ENCODE measurements at regions not wholly inside any gene's neighbourhood (a gene's known extent, or its start where the extent isn't known, plus 50 kb on each side); places are given as distances from the start of the nearest gene placed in this dataset.

DNA sequence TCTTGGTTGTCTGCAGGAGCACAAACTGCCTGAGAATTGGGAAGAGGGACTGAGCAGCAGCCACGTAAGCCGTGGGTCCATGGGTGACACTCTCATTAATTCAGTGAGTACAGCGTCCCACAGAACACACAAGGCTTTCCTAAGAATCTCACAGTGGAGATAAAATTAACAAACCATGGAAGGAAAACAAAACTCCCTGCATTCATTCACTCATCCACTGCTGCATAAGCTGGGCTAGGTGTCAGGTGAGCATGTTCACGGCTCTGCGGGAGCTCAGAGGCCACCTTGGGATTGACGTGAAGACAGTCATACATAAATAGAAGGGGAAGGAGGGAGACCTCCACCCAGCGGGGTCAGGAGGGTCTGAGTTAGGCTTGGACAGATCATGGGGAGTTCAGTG is 1442.7 kb downstream of the TBC1D22A start (continued):
- TF ChIP-seq, protein P1, sequence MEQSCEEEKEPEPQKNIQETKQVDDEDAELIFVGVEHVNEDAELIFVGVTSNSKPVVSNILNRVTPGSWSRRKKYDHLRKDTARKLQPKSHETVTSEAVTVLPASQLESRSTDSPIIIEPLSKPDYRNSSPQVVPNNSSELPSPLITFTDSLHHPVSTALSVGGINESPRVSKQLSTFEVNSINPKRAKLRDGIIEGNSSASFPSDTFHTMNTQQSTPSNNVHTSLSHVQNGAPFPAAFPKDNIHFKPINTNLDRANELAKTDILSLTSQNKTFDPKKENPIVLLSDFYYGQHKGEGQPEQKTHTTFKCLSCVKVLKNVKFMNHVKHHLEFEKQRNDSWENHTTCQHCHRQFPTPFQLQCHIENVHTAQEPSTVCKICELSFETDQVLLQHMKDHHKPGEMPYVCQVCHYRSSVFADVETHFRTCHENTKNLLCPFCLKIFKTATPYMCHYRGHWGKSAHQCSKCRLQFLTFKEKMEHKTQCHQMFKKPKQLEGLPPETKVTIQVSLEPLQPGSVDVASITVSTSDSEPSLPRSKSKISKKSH (CRISPR knock-in tag; IDR thresholded peaks at IDR 0.05; ENCODE audit: borderline replicate concordance): no peak
- TF ChIP-seq ZNF441 (CRISPR knock-in tag; IDR thresholded peaks at IDR 0.05; ENCODE audit: borderline replicate concordance): no peak

GRCh38 chr22:48204296-48204695 is 1441.8 kb downstream of the TBC1D22A start:
- 0% methylated on average over 2 of the region's 2 CpGs for WGBS (ENCODE audit: low lambda C conversion rate)
- Histone ChIP-seq H3K27ac (ENCODE audit: extremely low read length, insufficient read depth, low read length) (no peak overlapping the region), H3K4me3 (replicated peaks in 1 of 3; ENCODE audit: insufficient read depth in 1 of 3, low read depth in 2 of 3, low read length in 3 of 3) (no peak overlapping the region), H3K4me1 (ENCODE audit: insufficient read depth, low read length) (no peaks in the 10 kb centered on the region), H3K36me3 (replicated peaks in 1 of 2; ENCODE audit: control insufficient read depth in 1 of 2, insufficient read depth in 2 of 2, low read length in 2 of 2) (no peaks in the 10 kb centered on the region), H3K9me3 (ENCODE audit: low read length) (no peaks in the 10 kb centered on the region), H3K9ac (ENCODE audit: insufficient read depth, low read depth, low read length) (no peak overlapping the region), H3K79me2 (ENCODE audit: insufficient read depth, low read length) (no peaks in the 10 kb centered on the region), H3K4me2 (ENCODE audit: low read depth, low read length) (no peak overlapping the region), H2AFZ (ENCODE audit: low read length) (no peak overlapping the region), H4K20me1 (ENCODE audit: insufficient read depth, low read length) (no peaks in the 10 kb centered on the region), H3K27me3 (ENCODE audit: control insufficient read depth in 1 of 2, insufficient read depth in 2 of 2, low read length in 2 of 2) (peaks cover 1 to 14% of the 10 kb centered on the region in 2 experiments; a peak in 3 of 5 replicates)
- ChIA-PET CTCF (ENCODE audit: low intra/inter-chr PET ratio, low total read pairs) (no interaction called here), POLR2A (no interaction called here)
- FAIRE-seq (no peak), ATAC-seq (no peak), DNase-seq (ENCODE audit: low spot score) (no peak)
- in situ Hi-C loops (cut with HindIII; ENCODE audit: extremely low pct_ligation_motif_present, low pct_unique_long_range_greater_than_20kb): no loop called here
- BruUV-seq (replicated peaks): no TSS peak
- TF ChIP-seq ZNF564 (CRISPR knock-in tag; IDR thresholded peaks at IDR 0.05): no peak
- intact Hi-C loops (cut with micrococcal nuclease; ENCODE audit: unreplicated experiment): no loop called here

DNA sequence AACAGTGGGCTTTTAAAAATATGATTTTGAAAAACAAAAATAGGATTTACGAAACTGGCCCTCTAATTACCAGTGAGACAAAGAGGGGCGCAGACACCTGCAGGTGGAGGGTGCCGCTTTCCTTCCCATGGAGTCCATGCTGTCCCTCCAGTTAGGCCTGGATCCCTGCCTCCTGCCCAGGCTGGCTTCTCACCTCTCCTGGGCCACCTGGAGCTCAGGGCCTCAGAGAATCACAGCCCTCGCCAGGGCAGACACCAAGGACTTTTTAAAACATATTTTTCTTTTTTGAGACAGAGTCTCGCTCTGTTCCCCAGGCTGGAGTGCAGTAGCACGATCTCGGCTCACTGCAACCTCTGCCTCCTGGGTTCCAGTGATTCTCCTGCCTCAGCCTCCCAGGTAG is 1437.2 kb downstream of the TBC1D22A start:
- ATAC-seq (no peak), FAIRE-seq (no peak), DNase-seq (ENCODE audit: low spot score) (no peak)
- 26% methylated on average over 7 of the region's 7 CpGs for WGBS (ENCODE audit: low lambda C conversion rate)
- intact Hi-C loops (cut with micrococcal nuclease; ENCODE audit: unreplicated experiment) (no loop called here), in situ Hi-C loops (cut with HindIII; ENCODE audit: extremely low pct_ligation_motif_present, low pct_unique_long_range_greater_than_20kb) (no loop called here)
- Histone ChIP-seq H3K27ac (ENCODE audit: extremely low read length, insufficient read depth, low read length) (no peak overlapping the region), H3K4me1 (ENCODE audit: insufficient read depth, low read length) (no peaks in the 10 kb centered on the region), H4K20me1 (ENCODE audit: insufficient read depth, low read length) (no peaks in the 10 kb centered on the region), H2AFZ (ENCODE audit: low read length) (no peak overlapping the region), H3K79me2 (ENCODE audit: insufficient read depth, low read length) (no peaks in the 10 kb centered on the region), H3K36me3 (replicated peaks in 1 of 2; ENCODE audit: control insufficient read depth in 1 of 2, insufficient read depth in 2 of 2, low read length in 2 of 2) (no peaks in the 10 kb centered on the region), H3K4me2 (ENCODE audit: low read depth, low read length) (no peak overlapping the region), H3K4me3 (replicated peaks in 1 of 3; ENCODE audit: insufficient read depth in 1 of 3, low read depth in 2 of 3, low read length in 3 of 3) (no peak overlapping the region), H3K9ac (ENCODE audit: insufficient read depth, low read depth, low read length) (no peak overlapping the region), H3K27me3 (ENCODE audit: control insufficient read depth in 1 of 2, insufficient read depth in 2 of 2, low read length in 2 of 2) (peaks cover 0 to 8% of the 10 kb centered on the region in 2 experiments; a peak in 1 of 5 replicates), H3K9me3 (ENCODE audit: low read length) (no peaks in the 10 kb centered on the region)
- ChIA-PET CTCF (ENCODE audit: low intra/inter-chr PET ratio, low total read pairs) (no interaction called here), POLR2A (no interaction called here)
- BruUV-seq (replicated peaks): no TSS peak
- TF ChIP-seq ZNF615 (CRISPR knock-in tag; IDR thresholded peaks at IDR 0.05; ENCODE audit: borderline replicate concordance) (no peak), KLF13 (CRISPR knock-in tag; IDR thresholded peaks at IDR 0.05) (no peak), ZNF510 (CRISPR knock-in tag; IDR thresholded peaks at IDR 0.05; ENCODE audit: low read depth) (no peak), ZNF354B (CRISPR knock-in tag; IDR thresholded peaks at IDR 0.05) (no peak), ARID3A (IDR thresholded peaks at IDR 0.05; ENCODE audit: low read depth, low read length) (no peak)

Measured in HepG2 (cell line).